ENCODE measurements at regions not wholly inside any gene's neighbourhood (a gene's known extent, or its start where the extent isn't known, plus 50 kb on each side); places are given as distances from the start of the nearest gene placed in this dataset.
A peak's percentile ranks its signal among the peaks of the same experiment; 100 is the strongest.

DNA sequence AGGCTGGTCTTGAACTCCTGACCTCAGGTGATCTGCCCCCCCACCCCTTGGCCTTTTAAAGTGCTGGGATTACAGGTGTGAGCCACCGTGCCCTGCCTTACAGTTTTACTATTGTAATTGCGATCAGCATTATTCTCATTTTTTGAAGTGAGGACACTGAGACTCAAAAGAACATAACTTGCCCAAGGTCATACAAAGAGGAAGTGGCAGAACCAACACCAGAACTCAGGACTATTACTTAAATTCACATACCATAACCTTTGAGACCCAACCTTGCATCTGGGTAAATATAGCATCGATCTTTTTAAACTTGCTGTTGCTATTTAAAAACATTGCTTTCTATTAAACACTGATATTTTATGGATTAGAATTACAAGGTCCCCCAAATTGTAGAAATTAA lies 54.2 kb downstream of the FOXI1 start:
- no peak for DNase-seq (ENCODE audit: low read depth)

DNA sequence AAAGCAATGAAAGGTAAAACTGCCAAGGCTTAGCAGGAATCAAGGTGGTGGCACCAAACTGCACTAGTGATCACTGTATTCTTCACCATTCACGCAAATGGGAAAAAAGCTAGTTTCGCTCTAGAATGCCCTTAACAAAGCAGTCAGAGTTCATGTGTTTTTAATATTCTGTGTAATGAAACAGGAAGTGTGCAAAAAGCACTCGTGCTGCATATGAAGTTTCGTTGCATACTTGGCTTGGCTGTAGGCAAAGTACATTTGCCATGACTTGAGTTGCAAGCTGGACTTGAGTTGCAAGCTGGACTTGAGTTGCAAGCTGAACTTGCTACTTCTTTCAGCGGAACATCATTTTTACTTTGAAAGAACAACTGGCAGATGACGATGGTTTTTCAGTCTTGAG lies 55.4 kb downstream of the FOXI1 start:
- DNase-seq (ENCODE audit: low read depth), result no peak

GRCh38 chr5:170162631-170163321 lies 57.1 kb downstream of the FOXI1 start:
- DNase-seq (ENCODE audit: low read depth), result no peak

- no peak for DNase-seq (ENCODE audit: low read depth)
Observed at GRCh38 chr5:170164087-170164486, 58.4 kb downstream of the FOXI1 start.

- DNase-seq (ENCODE audit: low read depth), result no peak
Observed at GRCh38 chr5:170164921-170165320, 59.2 kb downstream of the FOXI1 start.

DNA sequence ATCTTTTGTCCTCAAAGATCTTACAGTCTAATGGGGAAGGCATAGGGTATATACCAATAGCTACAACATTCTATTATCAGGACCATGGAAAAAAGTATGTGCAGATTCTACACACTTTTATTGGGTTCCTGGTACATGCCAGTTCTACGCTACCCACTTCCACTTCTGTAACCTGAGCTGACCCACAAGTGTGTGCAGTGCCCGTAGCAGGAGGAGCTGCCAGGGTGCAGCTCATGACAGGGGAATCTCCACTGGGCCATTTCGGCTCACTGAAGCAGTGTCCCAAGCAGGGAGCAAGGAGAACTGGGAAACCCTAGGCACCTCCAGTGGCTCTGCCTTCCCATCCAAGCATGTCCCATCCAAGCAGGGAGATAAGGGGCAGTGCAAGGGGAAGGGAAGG lies 60.4 kb downstream of the FOXI1 start:
- no peak for DNase-seq (ENCODE audit: low read depth)

GRCh38 chr5:170168002-170168401 lies 62.3 kb downstream of the FOXI1 start:
- no peak for DNase-seq (ENCODE audit: low read depth)

- DNase-seq (ENCODE audit: low read depth), result no peak
Observed at GRCh38 chr5:170168797-170169196, 63.1 kb downstream of the FOXI1 start.

DNA sequence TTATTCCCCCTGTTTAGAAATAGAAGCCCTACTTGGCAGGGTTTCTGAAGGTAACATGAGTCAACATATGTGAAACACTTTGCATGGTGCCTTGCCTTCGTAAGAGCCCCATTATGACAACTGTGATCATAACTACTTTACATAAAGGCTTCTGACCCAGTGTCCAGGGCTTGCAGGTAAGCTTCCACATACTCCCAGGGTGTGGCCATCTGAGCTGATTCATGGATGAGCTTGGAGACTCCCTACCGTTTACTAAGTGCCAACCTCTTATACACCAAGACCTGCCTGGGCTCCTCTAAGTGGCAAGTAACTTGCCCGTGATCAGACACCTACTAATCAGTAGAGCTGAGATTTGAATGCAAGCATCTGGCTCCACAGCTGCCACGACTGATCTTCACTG lies 62.8 kb upstream of the C5orf58 start:
- DNase-seq (ENCODE audit: low read depth), result no peak

DNA sequence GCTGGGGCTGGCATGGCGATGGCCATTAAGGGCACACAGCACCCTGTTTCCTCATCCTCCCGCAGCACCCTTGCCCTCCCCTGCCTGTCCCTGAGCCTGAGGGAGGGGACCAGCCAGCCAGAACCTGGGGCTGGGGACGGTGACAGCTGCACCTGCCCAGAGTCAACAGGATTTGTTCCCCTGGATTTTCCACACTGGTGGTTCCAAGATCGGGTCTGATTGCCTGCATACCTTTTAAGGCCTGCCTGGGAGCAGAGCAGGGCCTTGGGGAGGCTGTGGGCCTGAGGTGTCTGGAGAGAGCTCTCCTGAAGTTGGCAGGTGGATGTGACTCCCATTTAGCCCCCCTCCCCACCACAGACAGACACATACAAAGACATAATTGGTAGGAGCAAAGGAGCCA lies 61.0 kb upstream of the C5orf58 start:
- DNase-seq (ENCODE audit: low read depth), result no peak

DNA sequence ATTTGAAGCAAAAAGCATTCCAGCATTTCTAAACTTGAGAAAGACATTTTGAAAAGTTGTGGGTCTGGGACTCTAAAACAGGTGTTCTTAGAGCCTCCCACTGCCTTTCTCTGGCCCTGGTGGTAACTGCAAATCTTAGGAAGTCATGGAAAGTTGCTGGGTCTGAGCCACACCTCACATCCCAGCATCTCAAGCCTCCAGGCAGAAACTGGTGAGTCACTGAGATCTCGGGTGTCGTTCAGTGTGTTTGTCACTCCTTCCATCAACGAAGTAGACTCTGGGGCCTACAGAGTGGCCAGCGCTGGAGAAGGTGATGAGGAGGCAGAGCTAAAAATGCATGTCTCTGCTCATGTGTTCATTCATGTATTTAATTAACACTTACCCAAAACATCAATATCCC lies 59.6 kb upstream of the C5orf58 start:
- DNase-seq (ENCODE audit: low read depth), result peak; percentile 40

DNA sequence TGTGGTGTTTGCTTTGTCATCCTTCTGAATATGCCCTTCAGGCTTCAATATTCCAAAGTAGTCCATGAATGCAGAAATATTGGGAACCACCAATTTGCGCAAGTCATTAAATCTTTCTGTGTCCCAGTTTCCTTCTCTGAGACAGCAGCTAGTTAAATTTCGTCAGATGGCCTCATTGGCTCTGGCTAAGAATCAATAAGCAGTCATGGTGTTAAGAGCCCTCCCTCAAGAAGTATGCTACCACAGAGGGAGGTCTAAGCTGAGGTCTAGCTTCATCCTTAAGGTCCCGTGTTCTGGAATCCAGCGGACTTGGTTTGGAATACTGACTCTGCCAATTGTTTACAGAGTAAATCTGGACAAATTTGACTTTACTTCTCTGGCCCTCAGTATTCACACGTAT lies 59.1 kb upstream of the C5orf58 start:
- no peak for DNase-seq (ENCODE audit: low read depth)

DNA sequence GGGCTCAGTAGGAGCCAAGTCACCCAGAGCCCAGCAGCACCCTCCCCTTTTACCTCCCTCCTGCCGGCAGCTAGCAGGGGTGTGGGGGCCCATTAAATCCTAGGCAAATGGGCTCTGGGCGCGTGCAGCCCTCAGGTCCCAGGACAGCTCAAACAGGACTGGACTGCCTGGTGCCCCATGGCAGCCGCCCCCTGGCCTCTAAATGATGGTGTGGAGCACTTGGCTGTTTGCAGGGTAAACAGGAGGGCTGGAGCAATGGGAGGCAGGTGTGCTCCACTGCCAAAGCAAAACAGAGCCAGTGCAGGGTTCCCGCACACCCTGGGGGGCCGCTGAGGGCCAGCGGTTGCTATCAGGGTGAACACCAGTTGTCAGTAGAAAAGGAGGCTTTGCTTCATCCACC lies 55.9 kb upstream of the C5orf58 start:
- no peak for DNase-seq (ENCODE audit: low read depth)

- no peak for DNase-seq (ENCODE audit: low read depth)
Observed at GRCh38 chr5:170178814-170179213, 54.0 kb upstream of the C5orf58 start.

DNA sequence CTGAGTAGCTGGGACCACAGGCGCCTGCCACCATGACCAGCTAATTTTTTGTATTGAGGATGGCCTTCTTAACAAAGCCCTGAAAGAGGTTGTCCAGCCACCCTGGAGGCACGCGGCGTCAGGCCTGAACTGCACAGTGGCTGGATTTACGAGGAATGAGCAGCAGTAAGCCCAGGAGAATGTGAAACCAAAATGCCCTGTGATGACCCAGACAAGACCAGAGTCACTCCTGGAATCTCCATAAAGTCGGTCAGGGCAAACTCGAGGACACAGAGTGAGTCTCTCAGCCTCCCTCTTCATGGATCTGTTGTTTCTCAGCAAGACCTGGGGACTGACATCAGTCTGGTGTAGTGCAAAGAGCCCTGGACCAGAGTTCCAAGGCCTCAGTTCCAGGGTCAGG lies 53.2 kb upstream of the C5orf58 start:
- peak; percentile 9 for DNase-seq (ENCODE audit: low read depth)

- DNase-seq (ENCODE audit: low read depth), result peak; percentile 13
Observed at GRCh38 chr5:170181902-170182301, 50.9 kb upstream of the C5orf58 start.

- no peak for DNase-seq (ENCODE audit: low read depth)
Observed at GRCh38 chr5:170182491-170182890, 50.3 kb upstream of the C5orf58 start.
